Osteocyte (in vitro differentiated cells): ENCODE measurements at regions not wholly inside any gene's neighbourhood (a gene's known extent, or its start where the extent isn't known, plus 50 kb on each side); places are given as distances from the start of the nearest gene placed in this dataset.
"Not testable (repeated sequence)": the region's sequence is repeated elsewhere in the genome, so short reads cannot be mapped to it uniquely, and the experiment has no call there.

Experiments used
- DNase-seq: peaks from one replicate; pipeline ENCODE4 v3.0.0; 2021; ENCODE audit warnings: mixed read lengths; ENCODE audit not compliant: unreplicated experiment; ENCODE audit errors: extremely low spot score
- H3K27ac Mint-ChIP-seq: one replicate; pipeline ENCODE4 v1.8.0; 2021; ENCODE audit warnings: mild to moderate bottlenecking, mixed read lengths; ENCODE audit not compliant: unreplicated experiment
- H3K27me3 Mint-ChIP-seq: one replicate; pipeline ENCODE4 v1.8.0; 2021; ENCODE audit warnings: mixed read lengths; ENCODE audit not compliant: unreplicated experiment
- H3K36me3 Mint-ChIP-seq: one replicate; pipeline ENCODE4 v1.8.0; 2021; ENCODE audit warnings: mixed read lengths; ENCODE audit not compliant: unreplicated experiment
- H3K4me1 Mint-ChIP-seq: one replicate; pipeline ENCODE4 v1.8.0; 2021; ENCODE audit warnings: mixed read lengths; ENCODE audit not compliant: unreplicated experiment
- H3K4me3 Mint-ChIP-seq: one replicate; pipeline ENCODE4 v1.8.0; 2021; ENCODE audit warnings: mild to moderate bottlenecking, moderate library complexity, mixed read lengths; ENCODE audit not compliant: unreplicated experiment
- H3K9me3 Mint-ChIP-seq: one replicate; pipeline ENCODE4 v1.8.0; 2021; ENCODE audit warnings: mixed read lengths; ENCODE audit not compliant: unreplicated experiment

DNA sequence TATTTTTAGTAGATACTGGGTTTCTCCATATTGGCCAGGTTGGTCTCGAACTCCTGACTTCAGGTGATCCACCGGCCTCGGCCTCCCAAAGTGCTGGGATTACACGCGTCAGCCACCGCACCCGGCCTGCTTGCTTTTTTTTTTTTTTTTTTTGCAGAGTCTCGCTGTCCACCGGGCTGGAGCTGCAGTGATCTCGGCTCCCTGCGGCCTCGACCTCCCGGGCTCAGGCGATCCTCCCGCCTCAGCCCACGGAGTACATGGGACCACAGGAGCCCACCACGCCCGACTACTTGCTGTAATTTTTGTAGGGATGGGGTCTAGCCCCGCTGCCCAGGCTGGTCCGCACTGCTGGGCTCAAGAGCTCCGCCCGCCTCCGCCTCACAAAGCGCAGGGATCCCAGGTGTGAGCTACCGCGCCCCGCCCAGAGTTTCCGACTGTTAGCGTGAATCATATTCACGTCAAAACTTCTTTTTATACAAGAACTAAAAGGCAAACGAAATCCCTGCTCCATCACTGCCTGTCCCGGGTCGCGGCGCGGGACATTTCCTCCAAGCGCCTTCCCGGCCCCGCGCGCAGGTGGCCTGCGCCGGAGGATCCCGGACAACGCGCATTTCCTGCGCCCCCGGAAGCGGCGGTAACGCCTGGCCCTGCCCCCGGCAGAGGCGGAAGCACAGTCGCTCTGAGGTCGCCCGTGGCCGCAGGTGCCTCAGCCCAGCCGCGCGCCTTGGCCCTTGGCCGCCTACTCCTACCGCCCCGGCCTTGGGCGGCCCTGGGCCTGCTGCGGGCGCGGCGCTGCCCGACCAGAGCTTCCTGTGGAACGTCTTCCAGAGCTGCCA, 50.9 kb upstream of the APOD start:
- H3K27me3 Mint-ChIP-seq, H3K4me3 Mint-ChIP-seq, H3K36me3 Mint-ChIP-seq, H3K27ac Mint-ChIP-seq, DNase-seq, H3K9me3 Mint-ChIP-seq: not testable (repeated sequence)
- H3K4me1 Mint-ChIP-seq = peaks cover 10% of the 10 kb centered on the region
